WTC11 (cell line): ENCODE measurements at regions not wholly inside any gene's neighbourhood (a gene's known extent, or its start where the extent isn't known, plus 50 kb on each side); places are given as distances from the start of the nearest gene placed in this dataset.

Experiments
- ATAC-seq: fragments of 200-7000 bp; cut with Tn5 transposase; 2 replicates; pipeline ENCODE4 v1.10.0; 2021; ENCODE audit warnings: mild to moderate bottlenecking, moderate library complexity
- CTCF ChIA-PET: fragments of 300-600 bp; sonication (Branson Sonifier 250); formaldehyde crosslinking; loops from one replicate; lab custom pipeline; 2021; ENCODE audit warnings: antibody characterized with exemption; lab: Charles Lee
- POLR2A ChIA-PET: fragments of 350-600 bp; sonication (Branson Sonifier 250); formaldehyde crosslinking; loops from one replicate; lab custom pipeline; 2021; ENCODE audit warnings: antibody characterized with exemption; lab: Charles Lee
- DNase-seq: peaks from one replicate; pipeline ENCODE4 v3.0.0; 2021; ENCODE audit warnings: low spot score
- H3K27ac Mint-ChIP-seq: 2 replicates; pipeline ENCODE4 v1.8.0; 2021; ENCODE audit warnings: mixed read lengths
- H3K27me3 Mint-ChIP-seq: 2 replicates; pipeline ENCODE4 v1.8.0; 2021; ENCODE audit warnings: low read depth, mild to moderate bottlenecking, moderate library complexity, mixed read lengths
- H3K36me3 Mint-ChIP-seq: 2 replicates; pipeline ENCODE4 v1.8.0; 2021; ENCODE audit warnings: mixed read lengths
- H3K4me1 Mint-ChIP-seq: 2 replicates; pipeline ENCODE4 v1.8.0; 2022; ENCODE audit warnings: mixed read lengths
- H3K4me3 Mint-ChIP-seq: 2 replicates; pipeline ENCODE4 v1.8.0; 2021; ENCODE audit warnings: mild to moderate bottlenecking, moderate library complexity, mixed read lengths
- H3K9me3 Mint-ChIP-seq: 2 replicates; pipeline ENCODE4 v1.8.0; 2021; ENCODE audit warnings: mixed read lengths
- CREB1 ChIP-seq: sonication (generic); formaldehyde crosslinking; IDR thresholded peaks from 2 replicates; pipeline ENCODE4 v1.8.0; 2023; ENCODE audit warnings: mild to moderate bottlenecking, missing genetic modification reagents
- CTCF ChIP-seq: fragments of 200-600 bp; IDR thresholded peaks from 2 replicates; pipeline ENCODE4 v1.8.0; 2022; ENCODE audit warnings: antibody characterized with exemption
- ELF4 ChIP-seq: sonication (generic); formaldehyde crosslinking; IDR thresholded peaks from 2 replicates; pipeline ENCODE4 v1.8.1; 2022; ENCODE audit warnings: low read depth, mild to moderate bottlenecking, moderate library complexity, missing genetic modification reagents
- EMX1 ChIP-seq: fragments of 250-450 bp; sonication (Bioruptor Pico); IDR thresholded peaks from 2 replicates; pipeline ENCODE4 v1.8.0; 2021; ENCODE audit warnings: mild to moderate bottlenecking
- ESRRA ChIP-seq: sonication (generic); formaldehyde crosslinking; IDR thresholded peaks from 2 replicates; pipeline ENCODE4 v1.8.1; 2022; ENCODE audit warnings: mild to moderate bottlenecking, missing genetic modification reagents, borderline replicate concordance
- ETV6 ChIP-seq: sonication (generic); formaldehyde crosslinking; IDR thresholded peaks from 2 replicates; pipeline ENCODE4 v1.8.1; 2022; ENCODE audit warnings: mild to moderate bottlenecking, missing genetic modification reagents
- GABPB1 ChIP-seq: sonication (generic); formaldehyde crosslinking; IDR thresholded peaks from 2 replicates; pipeline ENCODE4 v1.8.1; 2023; ENCODE audit warnings: mild to moderate bottlenecking, missing genetic modification reagents
- HMGA2 ChIP-seq: fragments of 250-450 bp; sonication (Bioruptor Pico); IDR thresholded peaks from 2 replicates; pipeline ENCODE4 v1.4.0; 2021; ENCODE audit warnings: mild to moderate bottlenecking, moderate library complexity
- IRF2 ChIP-seq: sonication (generic); formaldehyde crosslinking; IDR thresholded peaks from 2 replicates; pipeline ENCODE4 v1.8.0; 2022; ENCODE audit warnings: low read depth, missing genetic modification reagents, borderline replicate concordance
- NFE2L1 ChIP-seq: sonication (generic); formaldehyde crosslinking; IDR thresholded peaks from 2 replicates; pipeline ENCODE4 v1.8.1; 2023; ENCODE audit warnings: missing genetic modification reagents
- NR2C2 ChIP-seq: sonication (generic); formaldehyde crosslinking; IDR thresholded peaks from 2 replicates; pipeline ENCODE4 v1.8.0; 2022; ENCODE audit warnings: mild to moderate bottlenecking, missing genetic modification reagents
- OVOL2 ChIP-seq: fragments of 250-450 bp; sonication (Bioruptor Pico); IDR thresholded peaks from 2 replicates; pipeline ENCODE4 v1.9.0; 2021; ENCODE audit warnings: mild to moderate bottlenecking, borderline replicate concordance
- RORB ChIP-seq: fragments of 250-450 bp; sonication (Bioruptor Pico); IDR thresholded peaks from 2 replicates; pipeline ENCODE4 v1.9.0; 2021; ENCODE audit warnings: mild to moderate bottlenecking
- SMAD4 ChIP-seq: sonication (generic); formaldehyde crosslinking; IDR thresholded peaks from 2 replicates; pipeline ENCODE4 v1.8.0; 2022; ENCODE audit warnings: mild to moderate bottlenecking, missing genetic modification reagents
- SP1 ChIP-seq: sonication (generic); formaldehyde crosslinking; conservative IDR thresholded peaks from 2 replicates; pipeline ENCODE4 v1.8.1; 2022; ENCODE audit warnings: missing genetic modification reagents
- ZNF121 ChIP-seq: sonication (generic); formaldehyde crosslinking; IDR thresholded peaks from 2 replicates; pipeline ENCODE4 v1.8.0; 2023; ENCODE audit warnings: missing genetic modification reagents
- ZNF219 ChIP-seq: sonication (generic); formaldehyde crosslinking; IDR thresholded peaks from 2 replicates; pipeline ENCODE4 v1.8.0; 2023; ENCODE audit warnings: missing genetic modification reagents, mild to moderate bottlenecking, borderline replicate concordance
- ZNF263 ChIP-seq: sonication (generic); formaldehyde crosslinking; IDR thresholded peaks from 2 replicates; pipeline ENCODE4 v1.8.1; 2022; ENCODE audit warnings: low read depth, mild to moderate bottlenecking, moderate library complexity, missing genetic modification reagents
- ZNF425 ChIP-seq: fragments of 250-450 bp; sonication (Bioruptor Pico); conservative IDR thresholded peaks from 2 replicates; pipeline ENCODE4 v1.9.0; 2021; ENCODE audit warnings: mild to moderate bottlenecking
- ZNF532 ChIP-seq: fragments of 250-450 bp; sonication (Bioruptor Pico); IDR thresholded peaks from 2 replicates; pipeline ENCODE4 v1.9.0; 2021; ENCODE audit warnings: mild to moderate bottlenecking, borderline replicate concordance
- TF ChIP-seq, protein P1 (sequence below): fragments of 250-450 bp; sonication (Bioruptor Pico); IDR thresholded peaks from 2 replicates; pipeline ENCODE4 v2.1.2; 2022; ENCODE audit warnings: mild to moderate bottlenecking, moderate library complexity
- TF ChIP-seq, protein P2 (sequence below): sonication (generic); formaldehyde crosslinking; IDR thresholded peaks from 2 replicates; pipeline ENCODE4 v1.8.0; 2022; ENCODE audit warnings: mild to moderate bottlenecking, missing genetic modification reagents
- TF ChIP-seq, protein P3 (sequence below): sonication (generic); formaldehyde crosslinking; IDR thresholded peaks from 2 replicates; pipeline ENCODE4 v1.8.1; 2023; ENCODE audit warnings: mild to moderate bottlenecking, missing genetic modification reagents

GRCh38 chr3:23645533-23646183, 160.1 kb upstream of the UBE2E1 start:
- ATAC-seq (peak; percentile 8; the same call in 1 of the 2 replicates), DNase-seq (no peak)
- ChIA-PET POLR2A (no interaction called here), CTCF (no interaction called here)
- peaks cover 4% of the 10 kb centered on the region; the same call in 1 of the 2 replicates for H3K27me3 Mint-ChIP-seq
- peak overlapping the region; percentile 13; the same call in 1 of the 2 replicates for H3K4me3 Mint-ChIP-seq
- H3K36me3 Mint-ChIP-seq: peaks cover 15% of the 10 kb centered on the region
- TF ChIP-seq GABPB1 (CRISPR knock-in tag): no peak
- no peak for TF ChIP-seq RORB (CRISPR knock-in tag)
- TF ChIP-seq CTCF: no peak
- no peak for TF ChIP-seq SMAD4
- no peak for TF ChIP-seq ETV6
- no peak for TF ChIP-seq NFE2L1 (CRISPR knock-in tag)
- no peak for TF ChIP-seq IRF2
- TF ChIP-seq EMX1: no peak
- TF ChIP-seq HMGA2: no peak
- TF ChIP-seq, protein P1, sequence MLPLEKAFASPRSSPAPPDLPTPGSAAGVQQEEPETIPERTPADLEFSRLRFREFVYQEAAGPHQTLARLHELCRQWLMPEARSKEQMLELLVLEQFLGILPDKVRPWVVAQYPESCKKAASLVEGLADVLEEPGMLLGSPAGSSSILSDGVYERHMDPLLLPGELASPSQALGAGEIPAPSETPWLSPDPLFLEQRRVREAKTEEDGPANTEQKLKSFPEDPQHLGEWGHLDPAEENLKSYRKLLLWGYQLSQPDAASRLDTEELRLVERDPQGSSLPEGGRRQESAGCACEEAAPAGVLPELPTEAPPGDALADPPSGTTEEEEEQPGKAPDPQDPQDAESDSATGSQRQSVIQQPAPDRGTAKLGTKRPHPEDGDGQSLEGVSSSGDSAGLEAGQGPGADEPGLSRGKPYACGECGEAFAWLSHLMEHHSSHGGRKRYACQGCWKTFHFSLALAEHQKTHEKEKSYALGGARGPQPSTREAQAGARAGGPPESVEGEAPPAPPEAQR: no peak
- no peak for TF ChIP-seq OVOL2 (CRISPR knock-in tag)
- no peak for TF ChIP-seq ZNF425 (CRISPR knock-in tag)
- TF ChIP-seq, protein P2, sequence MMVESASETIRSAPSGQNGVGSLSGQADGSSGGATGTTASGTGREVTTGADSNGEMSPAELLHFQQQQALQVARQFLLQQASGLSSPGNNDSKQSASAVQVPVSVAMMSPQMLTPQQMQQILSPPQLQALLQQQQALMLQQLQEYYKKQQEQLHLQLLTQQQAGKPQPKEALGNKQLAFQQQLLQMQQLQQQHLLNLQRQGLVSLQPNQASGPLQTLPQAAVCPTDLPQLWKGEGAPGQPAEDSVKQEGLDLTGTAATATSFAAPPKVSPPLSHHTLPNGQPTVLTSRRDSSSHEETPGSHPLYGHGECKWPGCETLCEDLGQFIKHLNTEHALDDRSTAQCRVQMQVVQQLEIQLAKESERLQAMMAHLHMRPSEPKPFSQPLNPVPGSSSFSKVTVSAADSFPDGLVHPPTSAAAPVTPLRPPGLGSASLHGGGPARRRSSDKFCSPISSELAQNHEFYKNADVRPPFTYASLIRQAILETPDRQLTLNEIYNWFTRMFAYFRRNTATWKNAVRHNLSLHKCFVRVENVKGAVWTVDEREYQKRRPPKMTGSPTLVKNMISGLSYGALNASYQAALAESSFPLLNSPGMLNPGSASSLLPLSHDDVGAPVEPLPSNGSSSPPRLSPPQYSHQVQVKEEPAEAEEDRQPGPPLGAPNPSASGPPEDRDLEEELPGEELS (CRISPR knock-in tag): no peak
- TF ChIP-seq ELF4: no peak
- no peak for TF ChIP-seq ZNF263 (CRISPR knock-in tag)
- no peak for TF ChIP-seq ZNF219 (CRISPR knock-in tag)
- TF ChIP-seq ZNF121: no peak
- no peak for TF ChIP-seq ESRRA (CRISPR knock-in tag)
- peaks cover 58% of the 10 kb centered on the region for H3K4me1 Mint-ChIP-seq
- peak overlapping the region; percentile 80 for H3K27ac Mint-ChIP-seq
- peaks cover 21% of the 10 kb centered on the region for H3K9me3 Mint-ChIP-seq

GRCh38 chr3:23646184-23646920, 159.4 kb upstream of the UBE2E1 start:
- peaks cover 4% of the 10 kb centered on the region; the same call in 1 of the 2 replicates for H3K27me3 Mint-ChIP-seq
- CTCF ChIA-PET: no interaction called here
- ATAC-seq (peak; percentile 7; the same call in 1 of the 2 replicates), DNase-seq (no peak)
- H3K4me3 Mint-ChIP-seq: no peak overlapping the region
- H3K27ac Mint-ChIP-seq: no peak overlapping the region
- H3K36me3 Mint-ChIP-seq: peaks cover 15% of the 10 kb centered on the region
- peaks cover 21% of the 10 kb centered on the region for H3K9me3 Mint-ChIP-seq
- POLR2A ChIA-PET: no interaction called here
- peaks cover 60% of the 10 kb centered on the region for H3K4me1 Mint-ChIP-seq
- no peak for TF ChIP-seq ZNF532 (CRISPR knock-in tag)
- no peak for TF ChIP-seq NR2C2 (CRISPR knock-in tag)
- no peak for TF ChIP-seq CREB1 (CRISPR knock-in tag)
- TF ChIP-seq, protein P3, sequence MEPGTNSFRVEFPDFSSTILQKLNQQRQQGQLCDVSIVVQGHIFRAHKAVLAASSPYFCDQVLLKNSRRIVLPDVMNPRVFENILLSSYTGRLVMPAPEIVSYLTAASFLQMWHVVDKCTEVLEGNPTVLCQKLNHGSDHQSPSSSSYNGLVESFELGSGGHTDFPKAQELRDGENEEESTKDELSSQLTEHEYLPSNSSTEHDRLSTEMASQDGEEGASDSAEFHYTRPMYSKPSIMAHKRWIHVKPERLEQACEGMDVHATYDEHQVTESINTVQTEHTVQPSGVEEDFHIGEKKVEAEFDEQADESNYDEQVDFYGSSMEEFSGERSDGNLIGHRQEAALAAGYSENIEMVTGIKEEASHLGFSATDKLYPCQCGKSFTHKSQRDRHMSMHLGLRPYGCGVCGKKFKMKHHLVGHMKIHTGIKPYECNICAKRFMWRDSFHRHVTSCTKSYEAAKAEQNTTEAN: no peak
- no peak for TF ChIP-seq SP1 (CRISPR knock-in tag)
